Stimulated activated naive B cell treated with anti-CD40 and anti-IgM and Interleukin-4, amounts not matched to agents 10 μg/mL and 1 μg/mL and 100 μg/mL, for 72 hours (primary cell): ENCODE measurements at regions not wholly inside any gene's neighbourhood (a gene's known extent, or its start where the extent isn't known, plus 50 kb on each side); places are given as distances from the start of the nearest gene placed in this dataset.
A peak's percentile ranks its signal among the peaks of the same experiment; 100 is the strongest.
"Not testable (repeated sequence)": the region's sequence is repeated elsewhere in the genome, so short reads cannot be mapped to it uniquely, and the experiment has no call there.

Experiments
- ATAC-seq, 2 donors: fragments of 150-1000 bp; cut with Tn5 transposase; replicated peaks; 2 replicates each; pipeline ENCODE4 v1.10.0; 2021; ENCODE audit warnings: moderate library complexity in 1 of 2
- DNase-seq: peaks from one replicate; pipeline ENCODE4 v3.0.0; 2021
- H3K27ac Mint-ChIP-seq: one replicate; pipeline ENCODE4 v1.8.0; 2022; ENCODE audit warnings: mild to moderate bottlenecking, mixed read lengths
- H3K27me3 Mint-ChIP-seq, 2 donors: one replicate each; pipeline ENCODE4 v1.8.0; 2022; ENCODE audit warnings: mixed read lengths in 2 of 2
- H3K36me3 Mint-ChIP-seq, 2 donors: one replicate each; pipeline ENCODE4 v1.8.0; 2022; ENCODE audit warnings: mixed read lengths in 2 of 2, mild to moderate bottlenecking in 1 of 2
- H3K4me1 Mint-ChIP-seq, 2 donors: one replicate each; pipeline ENCODE4 v1.8.0; 2022; ENCODE audit warnings: mixed read lengths in 2 of 2, mild to moderate bottlenecking in 1 of 2
- H3K4me3 Mint-ChIP-seq, 2 donors: one replicate each; pipeline ENCODE4 v1.8.0; 2022; ENCODE audit warnings: mild to moderate bottlenecking in 2 of 2, mixed read lengths in 2 of 2, moderate library complexity in 1 of 2
- H3K9me3 Mint-ChIP-seq, 2 donors: one replicate each; pipeline ENCODE4 v1.8.0; 2022; ENCODE audit warnings: mixed read lengths in 2 of 2, mild to moderate bottlenecking in 1 of 2

DNA sequence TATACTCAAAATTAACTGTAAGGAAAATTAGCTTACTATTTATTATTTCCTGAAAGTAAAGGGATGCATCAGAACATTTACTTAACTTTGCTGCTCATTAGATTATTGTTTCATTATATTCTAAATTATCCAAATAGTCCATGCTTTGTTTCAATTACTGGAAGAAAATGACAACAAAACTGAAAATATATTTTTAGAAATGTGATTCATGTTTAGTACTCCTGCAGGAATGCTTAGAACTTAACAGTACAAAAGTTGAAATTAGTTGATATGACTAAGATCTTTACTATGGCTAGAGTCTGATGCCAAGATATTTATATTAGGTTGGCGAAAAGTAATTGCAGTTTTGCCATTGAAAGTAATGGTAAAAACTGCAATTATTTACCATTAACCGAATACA, 660.5 kb upstream of the PABPC4L start:
- H3K9me3 Mint-ChIP-seq: peaks cover 0 to 2% of the 10 kb centered on the region in 2 donors
- no peak for ATAC-seq
- no peak overlapping the region for H3K27ac Mint-ChIP-seq
- H3K4me3 Mint-ChIP-seq: no peak overlapping the region
- no peaks in the 10 kb centered on the region for H3K4me1 Mint-ChIP-seq
- no peaks in the 10 kb centered on the region for H3K27me3 Mint-ChIP-seq
- no peaks in the 10 kb centered on the region for H3K36me3 Mint-ChIP-seq
- no peak for DNase-seq

DNA sequence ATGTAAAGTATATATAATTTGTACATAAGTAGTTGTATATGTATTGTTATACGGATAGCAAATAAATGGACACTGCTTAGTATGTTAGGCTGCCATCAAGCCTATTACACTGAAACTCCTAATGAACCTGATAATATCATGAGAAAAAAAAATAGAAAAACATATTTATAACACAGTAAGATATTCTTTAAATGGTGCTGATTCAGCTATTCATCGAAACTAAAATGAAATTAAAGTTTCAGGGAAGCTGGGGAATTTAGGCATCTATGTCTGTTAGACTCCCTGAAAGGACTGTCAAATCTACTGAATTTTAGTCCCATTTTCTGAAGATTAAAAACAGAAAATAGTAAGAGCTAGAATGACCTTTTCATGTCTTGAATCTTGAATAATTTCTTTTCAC, 647.1 kb upstream of the PABPC4L start:
- no peaks in the 10 kb centered on the region for H3K27me3 Mint-ChIP-seq
- peaks cover 0 to 4% of the 10 kb centered on the region in 2 donors for H3K9me3 Mint-ChIP-seq
- ATAC-seq (no peak), DNase-seq (no peak)
- no peak overlapping the region for H3K4me3 Mint-ChIP-seq
- H3K27ac Mint-ChIP-seq: no peak overlapping the region
- no peaks in the 10 kb centered on the region for H3K36me3 Mint-ChIP-seq
- H3K4me1 Mint-ChIP-seq: no peaks in the 10 kb centered on the region

DNA sequence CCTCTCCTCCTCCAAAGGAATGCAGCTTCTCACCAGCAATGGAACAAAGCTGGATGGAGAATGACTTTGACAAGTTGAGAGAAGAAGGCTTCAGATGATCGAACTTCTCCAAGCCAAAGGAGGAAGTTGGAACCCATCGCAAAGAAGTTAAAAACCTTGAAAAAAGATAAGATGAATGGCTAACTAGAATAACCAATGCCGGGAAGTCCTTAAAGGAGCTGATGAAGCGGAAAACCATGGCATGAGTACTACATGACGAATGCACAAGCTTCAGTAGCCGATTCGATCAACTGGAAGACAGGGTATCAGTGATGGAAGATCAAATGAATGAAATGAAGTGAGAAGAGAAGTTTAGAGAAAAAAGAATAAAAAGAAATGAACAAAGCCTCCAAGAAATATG, 629.2 kb upstream of the PABPC4L start:
- not testable (repeated sequence) for ATAC-seq, H3K9me3 Mint-ChIP-seq, H3K27me3 Mint-ChIP-seq, H3K36me3 Mint-ChIP-seq, H3K4me1 Mint-ChIP-seq, H3K4me3 Mint-ChIP-seq, DNase-seq, H3K27ac Mint-ChIP-seq

DNA sequence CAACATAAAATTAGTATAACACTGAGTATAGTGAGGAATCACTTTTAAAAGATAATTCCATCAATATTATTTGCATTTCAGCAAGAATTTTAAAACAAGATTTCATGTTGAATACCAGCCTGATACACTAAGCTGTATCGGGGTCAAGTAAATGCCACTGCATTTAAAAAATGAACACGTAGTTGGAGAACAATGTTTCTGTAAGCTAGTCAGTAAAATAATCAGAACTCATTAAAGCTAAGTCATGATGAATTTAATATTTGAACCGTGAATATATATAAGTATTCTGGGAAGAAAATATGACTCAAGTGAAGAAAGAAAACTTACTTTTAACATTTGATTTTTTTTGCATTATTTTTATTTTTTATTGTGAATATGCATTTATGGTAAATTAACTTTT, 611.0 kb upstream of the PABPC4L start:
- H3K36me3 Mint-ChIP-seq: no peaks in the 10 kb centered on the region
- ATAC-seq (no peak), DNase-seq (no peak)
- H3K4me3 Mint-ChIP-seq: no peak overlapping the region
- H3K9me3 Mint-ChIP-seq: peaks cover 3 to 6% of the 10 kb centered on the region in 2 donors
- H3K27ac Mint-ChIP-seq: no peak overlapping the region
- H3K4me1 Mint-ChIP-seq: no peaks in the 10 kb centered on the region
- H3K27me3 Mint-ChIP-seq: no peaks in the 10 kb centered on the region

DNA sequence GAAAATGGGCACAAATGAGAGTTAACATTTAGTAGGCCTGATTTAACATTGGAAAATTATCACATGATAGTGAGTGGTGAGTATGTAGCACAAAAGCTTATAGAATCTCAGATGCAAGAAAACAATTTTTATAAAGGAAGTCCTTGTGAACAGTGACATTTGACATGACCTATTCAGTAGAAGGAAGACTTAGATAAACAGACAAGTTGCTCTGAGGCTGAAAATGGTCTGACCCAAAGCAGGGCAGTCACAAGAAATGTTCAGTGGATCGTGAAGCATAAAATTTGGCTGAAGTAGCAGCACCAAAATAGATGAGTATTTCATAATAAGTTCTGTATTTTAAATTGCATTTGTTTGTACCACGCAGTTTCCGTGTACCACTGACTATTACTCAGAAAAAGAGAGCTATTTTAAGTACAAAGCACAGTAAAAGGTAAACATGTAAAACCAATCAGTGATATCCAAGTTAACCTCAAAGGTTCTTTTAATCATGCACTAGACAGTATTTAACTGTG, 605.7 kb upstream of the PABPC4L start:
- peaks cover 0 to 1% of the 10 kb centered on the region in 2 donors for H3K9me3 Mint-ChIP-seq
- no peaks in the 10 kb centered on the region for H3K4me1 Mint-ChIP-seq
- no peak overlapping the region for H3K4me3 Mint-ChIP-seq
- no peaks in the 10 kb centered on the region for H3K36me3 Mint-ChIP-seq
- no peak for DNase-seq
- no peaks in the 10 kb centered on the region for H3K27me3 Mint-ChIP-seq
- peak in 1 of 2 donors; percentile 16 for ATAC-seq
- no peak overlapping the region for H3K27ac Mint-ChIP-seq

DNA sequence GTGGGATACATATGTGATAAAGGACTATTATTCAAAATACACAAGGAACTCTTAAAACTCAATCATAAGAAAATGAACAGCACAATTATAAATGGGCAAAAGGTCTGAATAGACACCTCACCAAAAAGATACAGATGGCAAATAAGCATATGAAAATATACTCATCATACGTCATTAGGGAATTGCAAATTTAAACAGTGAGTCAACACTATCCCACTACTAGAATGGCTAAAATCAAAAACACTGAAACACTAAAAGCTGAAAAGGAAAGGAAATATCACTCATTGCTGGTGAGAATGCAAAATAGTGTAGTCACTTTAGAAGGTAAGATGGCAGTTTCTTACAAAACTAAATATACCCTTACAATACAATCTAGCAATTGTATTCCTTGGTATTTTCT, 597.0 kb upstream of the PABPC4L start:
- Mint-ChIP-seq H3K9me3 (peaks cover 0 to 10% of the 10 kb centered on the region in 2 donors), H3K27me3 (no peaks in the 10 kb centered on the region), H3K4me1 (no peaks in the 10 kb centered on the region), H3K4me3 (no peak overlapping the region), H3K36me3 (no peaks in the 10 kb centered on the region), H3K27ac (no peak overlapping the region)
- no peak for DNase-seq
- no peak for ATAC-seq

DNA sequence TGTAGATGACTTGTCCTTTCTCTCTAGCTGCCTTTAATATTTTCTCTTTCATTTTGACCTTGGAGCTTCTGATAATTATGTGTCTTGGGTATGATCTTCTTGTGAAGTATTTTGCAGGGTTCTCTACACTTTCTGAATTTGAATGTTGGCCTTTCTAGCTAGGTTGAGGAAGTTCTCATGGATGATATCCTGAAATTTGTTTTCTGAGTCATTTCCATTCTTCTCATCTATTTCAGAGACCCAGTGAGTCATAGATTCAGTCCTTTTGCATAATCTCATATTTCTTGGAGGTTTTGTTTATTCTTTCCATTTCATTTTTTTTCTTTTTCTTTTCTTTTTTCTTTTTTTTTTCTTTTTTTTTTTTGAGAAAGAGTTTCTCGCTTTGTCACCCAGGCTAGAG, 585.7 kb upstream of the PABPC4L start:
- H3K9me3 Mint-ChIP-seq: peaks cover 8 to 12% of the 10 kb centered on the region in 2 donors
- DNase-seq: no peak

DNA sequence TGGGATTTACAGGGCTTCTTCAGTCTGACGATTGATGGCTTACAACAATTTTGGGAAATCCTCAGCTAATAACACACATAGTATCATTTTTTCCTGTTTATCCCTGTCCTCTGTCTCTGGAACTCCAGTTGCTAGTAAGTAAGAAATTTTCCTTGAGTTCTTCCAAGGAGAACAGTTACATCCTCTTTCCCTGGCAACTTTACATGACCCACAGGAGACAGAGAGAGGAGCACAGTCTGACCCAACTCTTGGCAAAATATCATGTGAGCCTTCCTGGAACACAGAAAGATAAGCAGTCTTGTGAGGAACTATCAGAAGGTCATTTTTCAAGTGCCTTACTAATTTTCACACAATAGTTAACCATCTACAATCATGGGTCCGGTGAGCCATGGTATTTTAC, 578.7 kb upstream of the PABPC4L start:
- no peak overlapping the region for H3K4me3 Mint-ChIP-seq
- H3K9me3 Mint-ChIP-seq: peaks cover 8 to 9% of the 10 kb centered on the region in 2 donors
- no peaks in the 10 kb centered on the region for H3K4me1 Mint-ChIP-seq
- H3K27ac Mint-ChIP-seq: no peak overlapping the region
- no peaks in the 10 kb centered on the region for H3K27me3 Mint-ChIP-seq
- DNase-seq (no peak), ATAC-seq (no peak)
- H3K36me3 Mint-ChIP-seq: no peaks in the 10 kb centered on the region

More for the DNA sequence above, 585.7 kb upstream of the PABPC4L start:
- H3K4me1 Mint-ChIP-seq: no peaks in the 10 kb centered on the region
- no peaks in the 10 kb centered on the region for H3K36me3 Mint-ChIP-seq
- no peak for ATAC-seq
- no peak overlapping the region for H3K27ac Mint-ChIP-seq
- no peak overlapping the region for H3K4me3 Mint-ChIP-seq
- no peaks in the 10 kb centered on the region for H3K27me3 Mint-ChIP-seq

DNA sequence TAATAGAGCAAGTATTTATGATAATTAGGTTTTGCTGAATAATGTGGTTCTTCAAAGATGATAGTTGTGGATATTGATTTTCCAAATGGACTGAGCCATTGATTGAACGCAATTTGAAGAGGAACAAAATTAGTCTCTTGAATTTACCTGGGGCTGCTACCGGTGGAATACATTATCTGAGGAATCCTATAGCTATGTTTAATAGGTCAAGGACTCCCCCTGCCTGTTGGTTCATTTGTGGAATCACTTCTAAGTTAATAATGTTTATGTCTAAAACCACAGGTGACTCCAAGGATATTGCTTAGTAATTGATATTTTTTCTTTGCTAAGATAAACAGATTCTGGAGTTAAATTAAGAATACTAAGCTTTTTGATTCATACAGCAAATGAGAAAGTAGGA, 576.0 kb upstream of the PABPC4L start:
- no peak overlapping the region for H3K27ac Mint-ChIP-seq
- no peak overlapping the region for H3K4me3 Mint-ChIP-seq
- ATAC-seq (no peak), DNase-seq (no peak)
- H3K36me3 Mint-ChIP-seq: no peaks in the 10 kb centered on the region
- peaks cover 4 to 6% of the 10 kb centered on the region in 2 donors for H3K9me3 Mint-ChIP-seq
- H3K27me3 Mint-ChIP-seq: no peaks in the 10 kb centered on the region
- H3K4me1 Mint-ChIP-seq: no peaks in the 10 kb centered on the region

DNA sequence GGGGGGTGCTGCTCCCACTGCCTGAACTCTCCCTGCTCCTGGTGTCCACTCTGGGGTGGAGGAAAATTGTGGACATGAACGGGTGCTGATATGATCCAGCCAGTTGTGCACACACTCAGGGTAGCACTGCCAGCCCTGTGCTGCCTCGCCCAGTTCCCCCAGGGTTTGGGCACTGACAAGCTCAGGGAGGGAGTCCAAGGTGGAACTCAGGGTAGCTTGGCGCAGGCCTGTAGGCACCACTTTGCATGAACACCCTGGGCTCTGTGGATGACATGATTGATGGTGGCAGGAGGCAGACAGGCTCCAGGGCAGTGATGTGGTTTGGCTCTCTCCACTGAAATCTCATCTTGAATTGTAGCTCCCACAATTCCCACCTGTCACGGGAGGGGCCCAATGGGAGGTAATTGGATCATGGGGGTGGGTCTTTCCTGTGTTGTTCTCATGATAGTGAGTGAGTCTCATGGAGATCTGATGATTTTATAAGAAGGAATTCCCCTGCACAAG, 572.0 kb upstream of the PABPC4L start:
- no peak overlapping the region for H3K27ac Mint-ChIP-seq
- no peaks in the 10 kb centered on the region for H3K27me3 Mint-ChIP-seq
- no peaks in the 10 kb centered on the region for H3K4me1 Mint-ChIP-seq
- ATAC-seq (no peak), DNase-seq (no peak)
- H3K9me3 Mint-ChIP-seq: peaks cover 6 to 7% of the 10 kb centered on the region in 2 donors
- no peaks in the 10 kb centered on the region for H3K36me3 Mint-ChIP-seq
- H3K4me3 Mint-ChIP-seq: no peak overlapping the region

DNA sequence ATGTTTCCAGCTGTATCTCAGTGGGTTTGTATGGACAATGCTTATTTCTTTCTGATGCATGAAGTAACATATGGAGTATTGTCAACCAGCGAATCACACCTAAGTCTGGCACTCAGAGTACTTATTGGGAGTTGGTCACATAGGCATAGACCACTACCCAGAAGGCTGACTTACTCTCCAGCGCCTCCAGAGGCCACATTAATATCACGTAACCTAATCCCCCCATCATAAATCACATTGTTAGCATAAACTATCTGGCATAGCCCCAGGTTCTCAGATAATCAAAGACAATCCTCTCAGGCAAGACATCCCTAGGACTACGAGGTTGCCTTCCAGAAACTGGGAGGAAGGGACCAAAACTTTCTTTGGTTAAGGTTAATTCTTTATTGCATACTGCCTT, 560.5 kb upstream of the PABPC4L start:
- no peak for DNase-seq
- Mint-ChIP-seq H3K27ac (no peak overlapping the region), H3K4me3 (no peak overlapping the region), H3K36me3 (no peaks in the 10 kb centered on the region), H3K9me3 (no peaks in the 10 kb centered on the region), H3K27me3 (no peaks in the 10 kb centered on the region), H3K4me1 (no peaks in the 10 kb centered on the region)
- ATAC-seq: no peak

DNA sequence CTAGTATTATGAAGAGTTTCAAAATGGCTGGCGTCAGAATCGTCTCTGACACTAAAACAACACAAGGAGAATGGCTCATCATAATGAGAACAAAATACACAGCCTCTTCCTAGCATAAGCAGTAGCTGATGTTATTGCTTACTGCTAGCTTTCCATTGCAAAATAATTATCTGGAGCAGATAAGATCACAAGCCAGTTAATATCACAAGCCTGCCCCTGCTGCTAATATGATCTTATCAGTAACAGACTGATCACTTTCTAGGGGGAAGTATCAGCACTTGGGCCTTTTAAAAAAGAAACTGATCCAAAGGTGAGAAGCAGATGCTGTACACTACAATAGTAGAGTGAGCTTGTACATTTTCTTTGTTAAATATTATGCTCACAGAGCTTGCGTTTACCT, 554.8 kb upstream of the PABPC4L start:
- no peaks in the 10 kb centered on the region for H3K27me3 Mint-ChIP-seq
- no peaks in the 10 kb centered on the region for H3K4me1 Mint-ChIP-seq
- DNase-seq: no peak
- H3K36me3 Mint-ChIP-seq: no peaks in the 10 kb centered on the region
- ATAC-seq: no peak
- H3K9me3 Mint-ChIP-seq: no peaks in the 10 kb centered on the region
- no peak overlapping the region for H3K4me3 Mint-ChIP-seq
- no peak overlapping the region for H3K27ac Mint-ChIP-seq

DNA sequence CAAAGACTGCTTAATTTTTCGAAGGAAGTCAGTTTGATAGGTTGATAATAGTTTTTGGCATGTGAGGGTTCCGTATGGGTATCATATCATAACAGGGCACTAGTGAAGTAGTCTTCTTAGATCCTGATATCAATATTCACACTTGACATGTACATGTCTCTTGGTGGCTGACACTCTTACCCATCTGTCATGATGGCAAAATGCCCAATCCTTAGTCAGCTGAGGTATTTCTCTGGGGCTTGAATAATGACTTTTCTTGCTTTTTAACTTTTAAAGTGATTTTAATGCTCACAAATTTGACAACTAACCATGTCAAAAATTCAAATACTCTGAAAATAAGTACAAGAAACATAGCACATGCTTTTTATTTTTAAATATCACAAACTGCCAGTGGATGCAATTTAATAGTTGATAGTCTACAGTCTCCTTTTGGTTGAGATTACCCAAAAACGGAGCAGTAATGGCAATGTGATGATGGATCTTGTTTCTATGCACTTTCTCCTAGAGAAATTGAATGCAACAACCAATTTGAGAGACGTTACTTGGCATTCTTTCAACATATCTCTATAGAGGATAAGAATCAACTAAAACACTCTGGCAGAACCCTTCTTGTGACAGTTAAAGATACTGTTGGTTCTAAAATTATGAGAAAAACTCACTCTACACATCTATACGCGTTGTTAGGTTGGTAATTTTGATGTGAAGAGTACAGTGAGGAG, 552.9 kb upstream of the PABPC4L start:
- H3K4me1 Mint-ChIP-seq: no peaks in the 10 kb centered on the region
- DNase-seq: no peak
- ATAC-seq: no peak
- H3K9me3 Mint-ChIP-seq: peaks cover 0 to 2% of the 10 kb centered on the region in 2 donors
- no peak overlapping the region for H3K27ac Mint-ChIP-seq
- no peak overlapping the region for H3K4me3 Mint-ChIP-seq
- H3K27me3 Mint-ChIP-seq: no peaks in the 10 kb centered on the region
- H3K36me3 Mint-ChIP-seq: no peaks in the 10 kb centered on the region

DNA sequence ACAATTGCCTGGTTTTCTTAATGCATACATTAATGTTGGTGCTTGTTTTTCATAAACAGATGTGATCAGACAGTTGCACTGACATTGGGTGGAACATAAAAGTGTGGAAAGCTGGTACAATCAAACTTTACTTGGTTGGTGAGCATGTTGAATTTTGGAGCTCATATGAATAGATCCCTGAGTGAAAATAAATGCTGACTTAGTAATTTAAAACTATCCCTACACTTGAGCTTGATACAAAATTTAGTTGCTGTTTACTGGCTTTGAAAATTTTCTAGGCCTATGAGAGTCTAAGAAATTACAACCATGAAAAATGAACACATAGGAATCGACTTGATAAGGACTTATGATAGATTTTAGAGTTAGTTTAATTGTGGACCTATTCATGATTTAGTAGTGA, 551.8 kb upstream of the PABPC4L start:
- H3K9me3 Mint-ChIP-seq: peaks cover 0 to 2% of the 10 kb centered on the region in 2 donors
- no peak overlapping the region for H3K4me3 Mint-ChIP-seq

DNA sequence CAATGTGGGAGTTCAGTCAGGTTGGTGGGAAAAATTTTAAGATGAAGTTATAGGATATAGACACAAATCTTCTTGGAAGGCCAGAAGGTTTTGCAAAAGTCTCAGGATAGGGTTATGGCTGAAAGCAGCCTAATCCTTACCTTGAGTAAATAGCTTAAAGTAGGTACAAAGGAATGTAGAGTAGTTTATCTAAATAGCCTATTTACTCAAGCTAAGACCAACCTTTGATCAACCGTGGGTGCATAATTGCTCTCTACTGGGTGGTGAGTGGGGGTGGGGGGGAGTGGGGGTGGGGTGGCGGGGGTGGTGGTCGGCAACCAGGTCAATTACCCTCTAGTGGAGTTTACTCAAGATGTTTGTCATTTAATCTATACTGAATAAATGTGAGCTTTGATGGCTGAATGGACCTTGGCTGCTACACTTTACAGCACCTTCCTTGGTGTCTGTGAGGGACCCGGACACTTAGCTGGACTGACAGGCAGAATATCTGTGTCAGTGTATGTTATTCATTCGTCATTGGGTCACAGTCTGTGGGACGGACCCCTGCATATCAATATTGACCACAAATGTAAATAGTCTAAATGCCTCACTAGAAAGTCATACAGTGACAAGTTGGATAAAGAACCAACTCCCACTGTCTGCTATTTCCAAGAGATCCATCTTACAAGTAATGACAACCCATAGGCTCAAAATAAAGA, 545.7 kb upstream of the PABPC4L start:
- Mint-ChIP-seq H3K4me1 (no peaks in the 10 kb centered on the region), H3K27ac (no peak overlapping the region), H3K4me3 (no peak overlapping the region), H3K36me3 (no peaks in the 10 kb centered on the region), H3K9me3 (peaks cover 8 to 11% of the 10 kb centered on the region in 2 donors), H3K27me3 (no peaks in the 10 kb centered on the region)
- DNase-seq: no peak
- no peak for ATAC-seq

More for the DNA sequence above, 551.8 kb upstream of the PABPC4L start:
- Mint-ChIP-seq H3K27me3 (no peaks in the 10 kb centered on the region), H3K4me1 (no peaks in the 10 kb centered on the region), H3K27ac (no peak overlapping the region), H3K36me3 (no peaks in the 10 kb centered on the region)
- ATAC-seq (no peak), DNase-seq (no peak)
